Occipital lobe (tissue), 1 donor: ENCODE measurements at regions not wholly inside any gene's neighbourhood (a gene's known extent, or its start where the extent isn't known, plus 50 kb on each side); places are given as distances from the start of the nearest gene placed in this dataset.
A peak's percentile ranks its signal among the peaks of the same experiment; 100 is the strongest.

Experiments
- DNase-seq: peaks from one replicate; lab custom pipeline; 2025; lab: John Stamatoyannopoulos, UW

GRCh38 chr20:11245431-11245830 lies 571.6 kb upstream of the JAG1 start:
- DNase-seq, result no peak

DNA sequence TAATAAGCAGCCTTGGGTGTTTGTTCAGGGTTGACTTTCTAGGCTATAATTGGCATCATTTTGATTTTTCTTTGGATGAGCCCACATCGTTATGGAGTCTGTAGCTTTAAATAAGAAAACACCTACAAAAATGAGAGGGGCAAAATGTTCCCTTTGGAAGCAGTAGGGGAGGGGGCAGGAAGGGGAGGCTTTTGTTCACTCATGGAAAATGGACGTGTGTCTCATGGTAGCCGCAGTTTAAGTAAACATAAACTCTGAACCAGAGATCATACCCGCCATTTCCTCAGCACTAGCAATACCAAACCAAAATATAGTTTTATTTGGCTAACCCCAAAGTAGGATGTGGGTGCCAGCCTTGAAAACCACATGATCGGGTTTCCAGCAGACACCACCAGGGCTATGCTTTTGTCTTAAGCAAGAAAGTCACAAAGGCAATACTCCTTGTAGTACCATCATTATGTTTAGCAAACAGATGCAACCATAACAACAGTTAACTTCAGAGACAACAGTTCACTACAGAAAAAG lies 572.5 kb upstream of the JAG1 start:
- no peak for DNase-seq

DNA sequence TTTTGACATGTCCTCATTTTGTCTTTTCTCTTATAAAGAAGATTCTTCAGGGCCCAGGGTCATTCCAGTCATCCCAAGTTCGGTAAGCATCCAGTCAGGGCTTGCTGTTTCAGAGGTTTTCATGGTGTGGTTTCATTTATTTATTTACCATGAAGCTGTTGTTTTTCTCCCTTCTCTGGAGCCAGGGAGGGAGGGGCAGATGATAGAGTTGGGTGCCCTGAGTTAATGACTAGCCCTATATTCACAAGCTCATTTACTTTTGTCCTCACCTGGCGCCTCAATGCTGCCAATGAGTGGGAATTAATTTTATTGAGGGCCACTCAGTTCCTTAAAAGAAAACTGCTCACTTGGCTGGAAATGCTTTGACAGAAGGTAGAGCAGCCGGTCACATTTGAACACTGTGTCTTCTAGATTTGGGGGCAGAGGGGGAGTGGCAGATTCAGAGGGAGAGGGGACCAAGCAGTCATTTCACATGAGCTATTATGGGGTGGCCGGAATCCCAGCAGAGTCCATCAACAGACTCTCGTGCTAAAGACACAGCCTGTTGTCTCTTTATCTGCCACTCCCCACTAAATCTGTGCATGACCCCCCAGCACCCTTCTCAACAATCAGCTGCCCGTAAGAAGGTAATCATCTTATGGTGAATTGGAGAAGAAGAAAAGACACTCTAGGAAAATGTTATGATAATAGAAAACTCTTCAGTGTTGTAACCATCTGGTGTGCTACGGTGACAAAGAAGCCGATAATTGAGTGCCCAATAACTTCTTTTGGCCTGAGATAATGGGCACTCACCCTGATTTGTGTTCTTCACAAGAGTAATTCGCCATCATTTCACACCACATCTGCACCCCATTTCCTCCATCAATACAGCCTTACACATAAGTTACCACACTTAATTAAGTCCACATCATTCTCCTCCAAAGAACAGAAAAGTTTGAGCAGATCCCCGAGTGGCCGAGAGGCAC lies 573.5 kb upstream of the JAG1 start:
- DNase-seq, result no peak

DNA sequence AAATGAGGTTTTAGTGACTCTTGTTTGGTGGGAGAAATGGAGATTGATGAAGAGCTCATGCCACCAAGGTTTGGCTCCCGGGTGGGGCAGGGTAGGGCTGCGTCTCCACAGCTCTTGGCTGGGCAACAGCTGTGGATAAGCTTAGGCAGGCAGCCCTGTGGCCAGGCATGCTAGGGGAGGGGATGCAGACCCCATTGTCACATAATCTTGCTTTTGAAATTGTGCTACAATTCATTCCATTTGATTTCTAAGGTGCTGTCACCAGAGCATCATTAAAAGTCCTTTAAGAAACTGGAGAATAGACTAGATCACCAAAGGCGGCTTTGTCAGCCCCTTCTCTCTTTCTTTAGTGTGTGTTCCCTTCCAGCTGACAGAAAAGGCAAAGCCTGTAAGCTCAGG lies 574.2 kb upstream of the JAG1 start:
- DNase-seq, result no peak

DNA sequence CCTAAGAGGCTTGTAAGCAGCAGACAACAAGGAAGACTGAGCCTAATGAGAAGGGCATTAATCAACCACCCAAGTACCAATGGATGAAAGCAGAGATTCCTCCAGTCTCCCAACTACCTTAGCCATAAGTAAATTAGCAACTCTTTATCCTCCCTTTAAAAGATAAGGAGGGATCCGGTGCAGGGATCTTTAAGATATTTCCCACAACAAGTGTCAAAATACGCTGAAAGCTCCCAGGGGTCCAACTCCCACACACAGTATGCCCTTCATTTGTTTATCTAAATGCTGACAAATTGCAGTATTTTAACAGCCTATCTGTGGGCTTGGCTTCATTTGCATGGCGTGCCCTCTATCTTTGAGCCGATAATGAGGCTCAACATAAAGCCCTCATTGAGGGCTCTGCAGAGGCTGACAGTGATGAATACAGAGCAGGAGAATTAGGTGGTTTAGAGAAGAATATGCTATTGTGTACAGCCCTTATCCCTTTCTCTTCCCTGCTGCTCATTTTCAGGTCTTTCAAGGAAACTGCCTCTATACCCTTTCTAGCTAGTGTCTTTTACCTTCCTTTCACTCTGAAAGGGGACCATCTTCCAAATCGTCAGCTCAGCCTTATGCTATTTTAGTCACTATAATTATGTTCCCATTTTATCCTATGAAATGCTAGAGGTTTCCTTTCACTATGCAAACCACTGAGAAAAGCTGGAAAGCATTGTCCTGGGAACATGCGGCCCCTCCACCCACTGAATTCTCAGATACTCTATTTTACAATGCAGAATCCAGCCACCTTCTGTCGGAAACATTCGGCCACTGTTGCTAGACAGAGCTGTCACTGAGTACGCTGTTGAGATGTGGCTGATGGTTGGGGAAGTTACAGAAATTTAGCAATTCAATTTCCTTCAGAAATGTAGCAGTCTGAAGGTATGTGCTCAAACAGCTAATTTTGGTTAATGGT lies 575.2 kb upstream of the JAG1 start:
- no peak for DNase-seq

- DNase-seq, result no peak
These were observed 575.9 kb upstream of the JAG1 start for GRCh38 chr20:11249683-11250082.

GRCh38 chr20:11252447-11252846 lies 578.6 kb upstream of the JAG1 start:
- no peak for DNase-seq

DNA sequence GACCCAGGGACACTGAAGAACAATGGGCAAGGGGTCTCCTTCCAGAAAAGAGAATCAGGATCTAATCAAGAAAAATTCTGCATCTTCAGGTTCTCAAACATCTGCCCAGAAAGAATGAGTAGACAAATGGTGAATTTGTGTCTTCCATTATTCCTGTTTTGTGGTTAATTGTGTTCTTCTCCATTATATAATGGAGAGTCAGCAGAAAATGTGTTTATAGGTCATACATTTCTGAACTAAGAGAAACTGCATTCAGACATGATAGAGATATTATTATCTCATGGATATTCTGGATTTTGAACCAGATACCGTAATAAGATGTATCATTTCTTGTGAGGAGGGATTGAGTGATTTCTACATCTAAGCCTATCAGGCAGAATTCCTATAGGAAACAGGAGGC lies 581.7 kb upstream of the JAG1 start:
- no peak for DNase-seq

DNA sequence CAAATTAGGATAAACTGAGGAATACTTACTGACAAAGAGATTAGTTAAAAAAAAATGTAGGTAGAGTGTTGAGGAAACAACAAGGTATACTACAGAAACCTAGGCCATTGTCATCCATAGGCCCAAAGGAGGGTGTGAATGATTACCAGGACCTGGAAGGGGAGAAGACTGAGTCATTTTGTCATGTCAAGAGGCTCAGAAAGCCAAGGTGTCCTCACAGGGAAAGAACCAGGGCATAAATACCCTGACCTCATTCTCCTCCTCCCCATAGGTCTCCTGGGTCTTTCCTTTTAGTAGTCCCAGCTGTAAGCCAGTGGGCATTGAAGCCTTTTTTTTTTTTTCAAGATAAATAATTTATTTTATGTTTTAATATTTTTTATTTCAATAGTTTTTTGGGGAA lies 582.1 kb upstream of the JAG1 start:
- DNase-seq, result no peak

- no peak for DNase-seq
These were observed 586.8 kb upstream of the JAG1 start for GRCh38 chr20:11260611-11261010.

DNA sequence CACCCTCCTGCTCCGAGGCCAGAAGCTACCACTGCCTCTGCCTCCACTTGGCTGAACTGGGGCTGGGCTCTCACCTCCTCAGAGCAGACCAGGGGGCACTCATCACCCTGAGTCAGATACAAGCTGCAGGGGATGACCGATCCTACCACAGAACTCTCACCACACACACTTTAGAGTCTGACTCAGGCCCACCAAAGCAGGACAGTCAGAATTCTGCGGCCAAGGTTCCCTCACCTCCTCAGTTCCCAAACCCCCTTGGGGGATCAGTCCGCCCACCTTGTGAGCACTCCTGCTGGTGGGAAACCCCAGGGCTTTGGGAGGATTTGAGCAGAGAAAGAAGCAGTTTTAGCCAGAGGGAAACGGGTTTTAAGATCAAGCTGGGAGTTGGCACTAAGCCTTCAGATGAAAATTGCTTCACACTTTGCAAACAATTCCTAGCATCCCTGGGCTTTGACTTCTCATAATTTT lies 587.8 kb upstream of the JAG1 start:
- DNase-seq, result no peak

DNA sequence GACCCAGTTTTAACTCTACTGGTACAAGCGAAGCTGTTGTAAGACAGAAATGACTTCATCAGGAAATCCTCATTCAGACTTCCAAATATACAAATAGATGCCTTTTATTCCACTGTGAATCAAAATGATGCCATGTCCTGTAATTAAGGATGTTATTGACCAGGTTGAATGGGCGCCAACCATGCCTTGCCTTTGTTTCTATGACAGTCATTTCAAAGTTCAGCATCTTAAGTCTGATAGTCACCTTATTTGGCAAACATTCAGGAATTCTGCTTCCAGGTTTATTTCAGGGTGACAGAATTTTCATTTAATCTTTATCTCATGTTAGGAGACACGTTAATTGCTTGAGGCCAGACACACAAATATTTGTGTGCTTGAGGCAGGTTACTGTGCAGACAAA lies 592.8 kb upstream of the JAG1 start:
- DNase-seq, result no peak

GRCh38 chr20:11267131-11267761 lies 593.4 kb upstream of the JAG1 start:
- peak; percentile 79 for DNase-seq

GRCh38 chr20:11267762-11268335 lies 594.0 kb upstream of the JAG1 start:
- no peak for DNase-seq

GRCh38 chr20:11270566-11270965 lies 596.8 kb upstream of the JAG1 start:
- no peak for DNase-seq

DNA sequence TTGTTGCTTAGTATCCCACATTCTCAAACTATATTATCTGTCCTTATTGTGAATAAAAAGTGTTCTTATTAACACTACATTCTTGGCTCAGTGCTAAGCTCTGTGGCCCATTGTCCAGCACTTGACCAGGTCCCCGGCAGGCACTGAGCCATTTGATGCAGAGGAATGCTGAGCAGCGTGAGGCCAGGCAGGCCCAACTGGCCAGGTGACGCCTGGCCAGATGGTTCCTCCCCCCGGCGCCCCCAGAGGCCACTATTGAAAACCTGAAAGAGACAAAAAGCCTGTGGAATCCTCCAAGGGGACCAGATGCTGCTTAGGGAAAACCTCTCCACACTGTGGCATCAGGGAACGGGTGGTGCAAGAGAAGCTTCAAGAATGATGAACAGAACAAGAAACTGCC lies 597.5 kb upstream of the JAG1 start:
- no peak for DNase-seq

GRCh38 chr20:11271920-11272594 lies 598.3 kb upstream of the JAG1 start:
- no peak for DNase-seq

DNA sequence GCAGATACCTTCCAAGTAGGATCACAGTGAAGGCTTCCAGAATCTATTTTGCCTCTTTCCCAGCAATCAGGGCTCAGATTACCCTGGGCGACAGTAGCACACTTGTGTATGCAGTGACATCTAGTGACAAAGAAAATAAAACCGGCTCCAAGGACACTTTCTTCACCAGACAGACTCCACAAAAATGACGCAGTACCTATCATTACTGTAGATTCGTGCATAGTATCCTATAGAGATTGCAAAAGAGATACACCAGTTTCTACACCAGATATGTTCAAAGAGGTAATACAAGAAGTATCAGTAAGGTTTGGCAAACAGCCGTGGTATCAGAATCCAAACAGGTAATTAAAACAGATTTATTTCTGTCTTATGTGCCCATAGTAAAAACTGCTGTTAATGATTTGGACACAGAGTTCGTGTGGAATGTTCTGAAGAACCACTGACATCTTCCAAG lies 600.4 kb upstream of the JAG1 start:
- peak; percentile 31 for DNase-seq

GRCh38 chr20:11275740-11276139 lies 601.9 kb upstream of the JAG1 start:
- DNase-seq, result no peak

DNA sequence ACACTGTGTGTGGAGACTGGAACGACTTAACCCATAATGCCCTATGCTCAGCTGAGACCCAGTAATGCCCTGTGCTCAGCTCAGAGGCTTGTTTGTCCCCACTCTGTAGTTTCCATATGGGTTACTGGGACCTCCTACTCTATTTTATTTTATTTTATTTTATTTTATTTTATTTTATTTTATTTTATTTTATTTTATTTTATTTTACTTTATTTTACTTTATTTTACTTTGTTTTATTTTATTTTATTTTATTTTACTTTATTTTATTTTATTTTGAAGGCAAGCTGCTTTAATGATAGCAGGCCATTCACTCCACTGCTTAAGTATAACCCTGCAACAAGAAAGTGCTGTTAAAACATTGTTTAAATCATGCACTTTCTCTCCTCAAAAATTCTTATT lies 603.4 kb upstream of the JAG1 start:
- DNase-seq, result no peak
